A673 (cell line): ENCODE measurements at regions not wholly inside any gene's neighbourhood (a gene's known extent, or its start where the extent isn't known, plus 50 kb on each side); places are given as distances from the start of the nearest gene placed in this dataset.

Experiments
- BruUV-seq: library from RNA; stranded (reverse); fragments of 400-500 nt; replicated peaks from 2 replicates; lab custom pipeline; 2021; lab: Mats Ljungman, UMichigan
- CTCF ChIA-PET: fragments of 300-600 bp; sonication (Branson Sonifier 250); formaldehyde crosslinking; loops from one replicate; lab custom pipeline; 2022; ENCODE audit warnings: antibody characterized with exemption; lab: Charles Lee
- POLR2A ChIA-PET: fragments of 300-600 bp; sonication (Branson Sonifier 250); formaldehyde crosslinking; loops from one replicate; lab custom pipeline; 2022; ENCODE audit warnings: antibody characterized with exemption; ENCODE audit not compliant: low non-redundant PET; lab: Charles Lee
- DNase-seq: peaks from one replicate; pipeline ENCODE4 v3.0.0-alpha.2; 2015; ENCODE audit warnings: low spot score
- H3K27ac ChIP-seq: fragments of 200-600 bp; sonication (generic); 2 replicates; pipeline ENCODE4 v1.5.1; 2016; ENCODE audit warnings: mixed run types, low read depth, mild to moderate bottlenecking, mixed read lengths, antibody characterized with exemption, low read length; ENCODE audit not compliant: poor library complexity, severe bottlenecking
- H3K27me3 ChIP-seq: fragments of 200-600 bp; sonication (generic); replicated peaks from 2 replicates; pipeline ENCODE4 v1.6.1; 2017; ENCODE audit warnings: mixed run types, low read depth, mild to moderate bottlenecking, mixed read lengths, antibody characterized with exemption, low read length; ENCODE audit not compliant: insufficient read depth, poor library complexity
- H3K36me3 ChIP-seq: fragments of 200-600 bp; sonication (generic); 2 replicates; pipeline ENCODE4 v1.6.1; 2016; ENCODE audit warnings: mixed run types, mild to moderate bottlenecking, mixed read lengths, antibody characterized with exemption, low read length; ENCODE audit not compliant: insufficient read depth, poor library complexity, severe bottlenecking
- H3K4me1 ChIP-seq: fragments of 200-600 bp; sonication (generic); 2 replicates; pipeline ENCODE4 v1.6.1; 2017; ENCODE audit warnings: mixed run types, mild to moderate bottlenecking, mixed read lengths, antibody characterized with exemption, low read length; ENCODE audit not compliant: insufficient read depth, poor library complexity, severe bottlenecking
- H3K4me3 ChIP-seq: fragments of 200-600 bp; sonication (generic); 2 replicates; pipeline ENCODE4 v1.5.1; 2016; ENCODE audit warnings: low read depth, mixed run types, mild to moderate bottlenecking, mixed read lengths, low read length; ENCODE audit not compliant: poor library complexity, severe bottlenecking
- H3K9me3 ChIP-seq: fragments of 200-600 bp; sonication (generic); 2 replicates; pipeline ENCODE4 v1.6.1; 2016; ENCODE audit warnings: mixed run types, low read depth, mild to moderate bottlenecking, mixed read lengths, antibody characterized with exemption, low read length; ENCODE audit not compliant: poor library complexity, severe bottlenecking
- EZH2 ChIP-seq: fragments of 200-600 bp; sonication (generic); IDR thresholded peaks from 2 replicates; pipeline ENCODE4 v1.6.1; 2017; ENCODE audit warnings: borderline replicate concordance, low read depth, mild to moderate bottlenecking, mixed read lengths, antibody characterized with exemption, low read length; ENCODE audit not compliant: poor library complexity, severe bottlenecking
- intact Hi-C: fragments of 100-400 bp; cut with micrococcal nuclease; formaldehyde crosslinking; loops from one replicate; pipeline ENCODE4 v1.10.0; 2022; ENCODE audit not compliant: unreplicated experiment
- TF ChIP-seq, protein P1 (sequence below): fragments of 300-800, 200-600 bp; sonication (generic); conservative IDR thresholded peaks from 2 replicates; pipeline ENCODE4 v1.5.1; 2017; ENCODE audit warnings: low read depth, mild to moderate bottlenecking, antibody characterized with exemption, low read length, moderate library complexity, mixed read lengths

DNA sequence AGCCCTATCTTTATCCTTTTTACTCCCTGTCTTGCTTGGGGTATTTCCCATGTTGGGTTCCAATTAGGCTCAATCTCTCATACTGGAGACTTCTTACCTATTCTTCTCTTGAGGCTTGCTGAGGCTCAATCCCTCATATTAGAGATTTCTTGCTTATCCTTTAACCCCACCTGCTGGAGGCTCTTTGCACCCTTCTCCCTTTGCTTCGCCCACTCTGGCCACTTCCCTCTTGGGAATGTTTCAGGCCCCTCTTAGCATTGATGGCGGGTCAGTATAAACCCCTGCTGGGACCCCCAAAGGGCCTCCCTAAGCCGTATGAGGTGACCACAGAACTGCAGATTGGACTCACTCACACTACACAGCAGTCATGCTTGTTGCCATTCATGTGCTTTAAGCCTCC lies 69.3 kb upstream of the CDK20 start:
- H3K27ac ChIP-seq: no peak overlapping the region
- peaks cover 14% of the 10 kb centered on the region for H3K9me3 ChIP-seq
- no peak overlapping the region for H3K4me3 ChIP-seq
- ChIA-PET CTCF (no interaction called here), POLR2A (no interaction called here)
- H3K4me1 ChIP-seq: no peaks in the 10 kb centered on the region
- no peaks in the 10 kb centered on the region for H3K27me3 ChIP-seq
- no peak for DNase-seq
- intact Hi-C loops: loop anchor here (5.0 kb wide), 1 partner anchor 91 kb away; no protein-coding TSS in a partner anchor
- BruUV-seq: no TSS peak
- no peak for TF ChIP-seq EZH2
- TF ChIP-seq, protein P1, sequence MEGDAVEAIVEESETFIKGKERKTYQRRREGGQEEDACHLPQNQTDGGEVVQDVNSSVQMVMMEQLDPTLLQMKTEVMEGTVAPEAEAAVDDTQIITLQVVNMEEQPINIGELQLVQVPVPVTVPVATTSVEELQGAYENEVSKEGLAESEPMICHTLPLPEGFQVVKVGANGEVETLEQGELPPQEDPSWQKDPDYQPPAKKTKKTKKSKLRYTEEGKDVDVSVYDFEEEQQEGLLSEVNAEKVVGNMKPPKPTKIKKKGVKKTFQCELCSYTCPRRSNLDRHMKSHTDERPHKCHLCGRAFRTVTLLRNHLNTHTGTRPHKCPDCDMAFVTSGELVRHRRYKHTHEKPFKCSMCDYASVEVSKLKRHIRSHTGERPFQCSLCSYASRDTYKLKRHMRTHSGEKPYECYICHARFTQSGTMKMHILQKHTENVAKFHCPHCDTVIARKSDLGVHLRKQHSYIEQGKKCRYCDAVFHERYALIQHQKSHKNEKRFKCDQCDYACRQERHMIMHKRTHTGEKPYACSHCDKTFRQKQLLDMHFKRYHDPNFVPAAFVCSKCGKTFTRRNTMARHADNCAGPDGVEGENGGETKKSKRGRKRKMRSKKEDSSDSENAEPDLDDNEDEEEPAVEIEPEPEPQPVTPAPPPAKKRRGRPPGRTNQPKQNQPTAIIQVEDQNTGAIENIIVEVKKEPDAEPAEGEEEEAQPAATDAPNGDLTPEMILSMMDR: no peak
- no peaks in the 10 kb centered on the region for H3K36me3 ChIP-seq

DNA sequence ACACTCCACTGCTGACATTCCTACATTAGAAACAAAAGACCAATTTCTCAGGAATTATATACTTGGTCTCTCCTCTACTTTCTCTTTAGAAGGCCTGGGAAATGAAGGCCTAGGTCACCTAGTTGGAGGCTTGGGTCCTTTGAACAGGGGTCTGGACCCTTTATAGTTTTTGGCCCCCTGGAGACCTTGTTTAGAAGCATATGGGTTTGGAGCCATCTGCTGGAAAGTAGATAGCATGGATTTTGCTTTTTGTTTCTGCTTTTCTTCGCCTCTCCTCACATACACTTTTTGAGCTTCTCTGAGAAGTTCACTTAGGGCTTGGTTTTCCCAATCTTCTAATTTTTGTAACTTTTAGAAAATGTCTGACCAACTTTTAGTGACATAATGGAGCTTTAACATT lies 67.1 kb upstream of the CDK20 start:
- Histone ChIP-seq H3K4me1 (no peaks in the 10 kb centered on the region), H3K27me3 (no peaks in the 10 kb centered on the region), H3K4me3 (no peak overlapping the region), H3K9me3 (peaks cover 28% of the 10 kb centered on the region), H3K27ac (no peak overlapping the region), H3K36me3 (no peaks in the 10 kb centered on the region)
- no TSS peak for BruUV-seq
- ChIA-PET CTCF (interaction anchor here (0.6 to 1.0 kb wide), 3 partner anchors 30 to 434 kb away, joined by 3 to 7 read pairs (median 6); no protein-coding TSS in a partner anchor), POLR2A (no interaction called here)
- peak; percentile 42 for DNase-seq
- no peak for TF ChIP-seq EZH2
- TF ChIP-seq, protein P1: peak; percentile 63
- intact Hi-C loops: loop anchor here (5.0 kb wide), 1 partner anchor 89 kb away; no protein-coding TSS in a partner anchor

DNA sequence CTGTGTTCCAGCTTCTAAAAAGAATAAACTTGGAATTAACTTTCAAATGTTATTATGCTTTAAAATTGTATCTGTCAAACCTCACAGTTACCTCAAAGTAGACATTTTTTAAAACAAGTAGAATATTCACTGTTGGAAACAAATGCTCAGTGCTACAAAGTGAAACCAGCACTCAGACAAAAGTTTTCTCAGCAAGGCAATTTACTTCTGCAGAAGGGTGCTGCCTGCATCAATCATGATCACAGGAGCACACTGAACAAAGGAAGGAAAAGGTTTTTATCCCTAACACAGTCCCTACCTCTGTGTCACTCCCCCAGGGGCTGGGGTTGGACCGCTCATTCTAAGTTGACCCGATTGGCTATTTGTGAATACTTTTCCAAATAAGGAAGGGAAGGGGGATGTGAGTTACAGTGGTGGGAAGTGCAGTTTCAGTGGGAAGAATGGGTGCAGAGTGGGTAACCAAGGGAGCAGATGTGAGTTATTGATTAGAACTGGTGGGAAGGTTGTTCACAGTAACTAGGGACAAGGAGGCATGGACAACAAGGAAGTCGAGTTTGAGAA lies 63.0 kb upstream of the CDK20 start:
- Histone ChIP-seq H3K27me3 (no peaks in the 10 kb centered on the region), H3K4me1 (no peaks in the 10 kb centered on the region), H3K36me3 (no peaks in the 10 kb centered on the region), H3K4me3 (no peak overlapping the region), H3K27ac (no peak overlapping the region), H3K9me3 (peaks cover 14% of the 10 kb centered on the region)
- DNase-seq: no peak
- ChIA-PET POLR2A (no interaction called here), CTCF (no interaction called here)
- intact Hi-C loops: no loop called here
- TF ChIP-seq, protein P1: no peak
- TF ChIP-seq EZH2: no peak
- BruUV-seq: no TSS peak
